ENCODE measurements at regions not wholly inside any gene's neighbourhood (a gene's known extent, or its start where the extent isn't known, plus 50 kb on each side); places are given as distances from the start of the nearest gene placed in this dataset.

- Histone ChIP-seq H3K27ac (peak overlapping the region in 8 of 10 donors; percentile 19 to 82 (median 57)), H3K27me3 (no peaks in the 10 kb centered on the region), H3K9me3 (no peaks in the 10 kb centered on the region), H3K4me1 (peaks cover 0 to 38% (median 6%) of the 10 kb centered on the region in 9 donors), H3K36me3 (no peaks in the 10 kb centered on the region), H3K4me3 (no peak overlapping the region)
- WGBS, 2 donors, result 21 to 26% methylated on average over 2 of the region's 2 CpGs
- no peak for DNase-seq
- intact Hi-C loops (cut with DNase I), result no loop called here
- peak in 4 of 8 donors; percentile 19 to 62 (median 54) for ATAC-seq
- TF ChIP-seq, protein P1, sequence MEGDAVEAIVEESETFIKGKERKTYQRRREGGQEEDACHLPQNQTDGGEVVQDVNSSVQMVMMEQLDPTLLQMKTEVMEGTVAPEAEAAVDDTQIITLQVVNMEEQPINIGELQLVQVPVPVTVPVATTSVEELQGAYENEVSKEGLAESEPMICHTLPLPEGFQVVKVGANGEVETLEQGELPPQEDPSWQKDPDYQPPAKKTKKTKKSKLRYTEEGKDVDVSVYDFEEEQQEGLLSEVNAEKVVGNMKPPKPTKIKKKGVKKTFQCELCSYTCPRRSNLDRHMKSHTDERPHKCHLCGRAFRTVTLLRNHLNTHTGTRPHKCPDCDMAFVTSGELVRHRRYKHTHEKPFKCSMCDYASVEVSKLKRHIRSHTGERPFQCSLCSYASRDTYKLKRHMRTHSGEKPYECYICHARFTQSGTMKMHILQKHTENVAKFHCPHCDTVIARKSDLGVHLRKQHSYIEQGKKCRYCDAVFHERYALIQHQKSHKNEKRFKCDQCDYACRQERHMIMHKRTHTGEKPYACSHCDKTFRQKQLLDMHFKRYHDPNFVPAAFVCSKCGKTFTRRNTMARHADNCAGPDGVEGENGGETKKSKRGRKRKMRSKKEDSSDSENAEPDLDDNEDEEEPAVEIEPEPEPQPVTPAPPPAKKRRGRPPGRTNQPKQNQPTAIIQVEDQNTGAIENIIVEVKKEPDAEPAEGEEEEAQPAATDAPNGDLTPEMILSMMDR (IDR thresholded peaks at IDR 0.05), result no peak
Measured at GRCh38 chr1:208944981-208945451, 638.5 kb upstream of the CAMK1G start.

DNA sequence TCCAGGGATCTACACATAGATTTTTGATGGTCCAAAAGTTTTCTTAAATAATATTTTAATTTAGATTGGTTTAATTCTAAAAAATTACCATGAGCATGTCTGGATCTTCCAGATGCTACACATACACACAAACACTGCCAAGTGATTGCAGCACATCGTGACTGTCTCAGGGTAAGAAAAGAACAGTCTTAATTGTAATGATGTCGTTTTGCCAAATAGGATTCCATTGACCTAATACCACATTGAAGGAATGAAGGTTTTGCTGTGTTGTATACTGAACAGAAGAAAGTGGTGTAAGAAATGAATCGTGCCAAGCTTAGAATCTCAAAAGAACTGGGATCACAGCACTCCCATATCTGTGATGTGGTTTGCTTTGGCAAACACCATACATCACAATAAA, 633.3 kb upstream of the CAMK1G start:
- intact Hi-C loops (cut with DNase I), result no loop called here
- Histone ChIP-seq H3K27ac (no peak overlapping the region), H3K9me3 (no peaks in the 10 kb centered on the region), H3K4me3 (no peak overlapping the region), H3K27me3 (no peaks in the 10 kb centered on the region), H3K36me3 (no peaks in the 10 kb centered on the region), H3K4me1 (peaks cover 0 to 12% (median 0%) of the 10 kb centered on the region in 9 donors)
- ATAC-seq (no peak), DNase-seq (no peak)
- WGBS, 2 donors, result 84 to 85% methylated on average over 3 of the region's 3 CpGs
- TF ChIP-seq, protein P1 (IDR thresholded peaks at IDR 0.05), result no peak

DNA sequence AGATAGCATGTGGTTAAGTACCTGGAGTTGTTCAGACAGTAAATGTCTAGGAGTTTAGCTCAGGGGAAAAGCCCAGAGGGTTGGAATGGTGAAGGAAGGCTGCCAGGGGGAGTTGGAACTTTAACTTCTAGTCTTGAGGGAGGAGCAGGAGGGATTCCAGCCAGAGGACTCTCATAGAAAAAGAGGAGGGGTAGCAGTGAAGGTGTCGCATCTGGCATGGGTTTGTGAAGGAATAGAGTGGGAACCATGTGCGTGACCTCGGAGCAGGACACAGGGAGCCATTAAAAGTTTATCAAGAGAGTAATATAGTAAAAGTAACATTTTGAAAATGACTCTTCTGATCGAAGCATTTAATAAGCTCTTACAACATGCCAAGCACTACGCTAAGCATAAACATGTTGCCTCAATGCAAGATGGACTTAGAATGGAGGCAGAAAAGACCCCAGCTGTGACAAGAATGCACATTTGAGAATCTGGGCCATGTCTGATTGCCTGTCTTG, 632.4 kb upstream of the CAMK1G start:
- ATAC-seq, result no peak
- WGBS, 2 donors, result 91 to 94% methylated on average over 5 of the region's 5 CpGs
- no peak overlapping the region for H3K27ac ChIP-seq
- intact Hi-C loops (cut with DNase I), result no loop called here
- H3K4me1 ChIP-seq, result peaks cover 0 to 3% (median 0%) of the 10 kb centered on the region in 9 donors
- H3K9me3 ChIP-seq, result no peaks in the 10 kb centered on the region
- TF ChIP-seq, protein P1 (IDR thresholded peaks at IDR 0.05), result no peak
- H3K4me3 ChIP-seq, result no peak overlapping the region
- H3K27me3 ChIP-seq, result no peaks in the 10 kb centered on the region
- H3K36me3 ChIP-seq, result no peaks in the 10 kb centered on the region
- no peak for DNase-seq

GRCh38 chr1:208951908-208952307, 631.6 kb upstream of the CAMK1G start:
- intact Hi-C loops (cut with DNase I), result no loop called here

More at GRCh38 chr1:208951908-208952307, 631.6 kb upstream of the CAMK1G start:
- Histone ChIP-seq H3K4me1 (no peaks in the 10 kb centered on the region), H3K27ac (no peak overlapping the region), H3K9me3 (peaks cover 0 to under 1% (median 0%) of the 10 kb centered on the region in 11 donors), H3K36me3 (no peaks in the 10 kb centered on the region), H3K4me3 (no peak overlapping the region), H3K27me3 (no peaks in the 10 kb centered on the region)
- TF ChIP-seq, protein P1 (IDR thresholded peaks at IDR 0.05), result no peak
- no peak for DNase-seq
- ATAC-seq, result no peak

Measured in heart right ventricle (tissue), 16 donors.